DND-41 (cell line): ENCODE measurements at regions not wholly inside any gene's neighbourhood (a gene's known extent, or its start where the extent isn't known, plus 50 kb on each side); places are given as distances from the start of the nearest gene placed in this dataset.
A peak's percentile ranks its signal among the peaks of the same experiment; 100 is the strongest.

Experiments
- ATAC-seq: fragments of 200-7000 bp; cut with Tn5 transposase; 3 replicates; pipeline ENCODE4 v1.9.1; 2021; ENCODE audit warnings: low read depth; ENCODE audit not compliant: insufficient read depth
- DNase-seq: peaks from one replicate; pipeline ENCODE4 v3.0.0-alpha.2; 2020
- H2AFZ ChIP-seq: 2 replicates; pipeline ENCODE4 v1.6.0; 2012; ENCODE audit warnings: low read depth, low read length
- H3K27ac ChIP-seq: 2 replicates; pipeline ENCODE4 v1.5.1; 2012; ENCODE audit warnings: low read length, inconsistent platforms
- H3K27me3 ChIP-seq: fragments of 200-600 bp; sonication (generic); 2 replicates; pipeline ENCODE4 v1.6.0; 2012; ENCODE audit warnings: low read length, mild to moderate bottlenecking, inconsistent platforms; ENCODE audit not compliant: insufficient read depth, poor library complexity
- H3K36me3 ChIP-seq: 2 replicates; pipeline ENCODE4 v1.5.1; 2012; ENCODE audit warnings: low read length, inconsistent platforms; ENCODE audit not compliant: insufficient read depth
- H3K4me1 ChIP-seq: 2 replicates; pipeline ENCODE4 v1.5.1; 2012; ENCODE audit warnings: mild to moderate bottlenecking, low read length; ENCODE audit not compliant: insufficient read depth
- H3K4me2 ChIP-seq: 2 replicates; pipeline ENCODE4 v1.6.0; 2012; ENCODE audit warnings: mild to moderate bottlenecking, moderate library complexity, low read length, inconsistent platforms; ENCODE audit not compliant: insufficient read depth
- H3K4me3 ChIP-seq, 2 experiments: fragments of 200-600 bp in 1 of 2; shearing (Covaris generic) in 1 of 2; 2 replicates each; pipeline ENCODE4 v1.5.1; 2012 to 2016; ENCODE audit warnings: inconsistent platforms in 2 of 2, low read length in 2 of 2, mild to moderate bottlenecking in 2 of 2, low read depth in 1 of 2, moderate library complexity in 1 of 2
- H3K79me2 ChIP-seq: 2 replicates; pipeline ENCODE4 v1.6.0; 2012; ENCODE audit warnings: low read length, inconsistent platforms; ENCODE audit not compliant: insufficient read depth
- H3K9ac ChIP-seq: 2 replicates; pipeline ENCODE4 v1.6.0; 2012; ENCODE audit warnings: low read depth, mild to moderate bottlenecking, inconsistent platforms, low read length, moderate library complexity
- H3K9me3 ChIP-seq: 2 replicates; pipeline ENCODE4 v1.5.1; 2012; ENCODE audit warnings: low read length, moderate library complexity, mild to moderate bottlenecking, inconsistent platforms; ENCODE audit not compliant: insufficient read depth, severe bottlenecking
- H4K20me1 ChIP-seq: 2 replicates; pipeline ENCODE4 v1.6.0; 2012; ENCODE audit warnings: low read length; ENCODE audit not compliant: insufficient read depth
- EZH2 ChIP-seq: IDR thresholded peaks from 3 replicates; pipeline ENCODE4 v1.6.1; 2012; ENCODE audit warnings: borderline replicate concordance, low read depth, mild to moderate bottlenecking, moderate library complexity, low read length, inconsistent platforms; ENCODE audit not compliant: severe bottlenecking
- TF ChIP-seq, protein P1 (sequence below): IDR thresholded peaks from 2 replicates; pipeline ENCODE4 v1.5.1; 2012; ENCODE audit warnings: borderline replicate concordance, low read length, moderate library complexity, mild to moderate bottlenecking; ENCODE audit not compliant: poor library complexity, severe bottlenecking; ENCODE audit errors: extremely low read depth

DNA sequence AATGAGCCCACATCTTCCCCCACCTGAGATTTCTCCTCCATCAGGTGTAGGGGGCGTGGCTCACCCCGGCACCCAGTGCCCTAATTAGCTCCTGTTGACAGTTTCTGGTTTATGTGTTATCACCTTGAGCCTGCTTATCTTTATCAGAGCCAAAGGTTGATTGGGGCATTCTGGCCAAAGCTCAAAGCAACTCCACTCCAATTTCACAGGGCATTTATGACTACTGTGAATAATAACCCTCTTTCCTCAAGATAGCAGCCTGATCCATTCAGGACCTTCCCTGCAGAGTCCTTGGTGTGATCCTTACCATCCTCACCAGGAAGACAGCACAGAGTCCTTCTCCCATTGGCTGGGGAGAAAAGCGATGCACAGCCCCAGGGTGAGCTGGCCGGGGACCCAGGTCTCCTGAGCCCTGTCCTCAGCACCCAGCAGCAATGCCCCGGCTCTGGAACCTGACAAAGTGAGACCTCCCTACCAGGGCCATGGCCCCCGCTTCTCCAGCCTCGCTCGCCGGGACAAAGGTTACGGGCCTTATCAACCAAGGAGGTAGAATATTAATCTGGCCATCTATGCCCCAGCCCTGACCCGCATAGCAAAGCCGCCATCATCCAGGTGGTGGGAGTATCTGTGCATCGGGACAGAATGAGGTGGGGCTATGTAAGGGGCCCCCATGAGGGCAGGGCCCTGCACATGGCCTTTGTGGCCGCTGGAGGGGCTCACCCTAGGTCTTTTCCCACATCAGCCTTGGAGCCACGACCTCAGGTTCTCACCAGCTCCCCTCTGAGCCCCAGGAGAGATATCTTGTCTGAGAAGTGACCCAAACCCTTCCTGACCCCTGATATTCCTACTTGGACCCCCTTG lies 64.5 kb downstream of the ZFP36L2 start:
- H3K27ac ChIP-seq, result peak overlapping the region; percentile 41; the same call in 1 of the 2 replicates
- no peak overlapping the region for H3K4me2 ChIP-seq
- H4K20me1 ChIP-seq, result no peaks in the 10 kb centered on the region
- no peaks in the 10 kb centered on the region for H3K79me2 ChIP-seq
- no peak for ATAC-seq
- no peak overlapping the region for H2AFZ ChIP-seq
- no peaks in the 10 kb centered on the region for H3K27me3 ChIP-seq
- TF ChIP-seq, protein P1, sequence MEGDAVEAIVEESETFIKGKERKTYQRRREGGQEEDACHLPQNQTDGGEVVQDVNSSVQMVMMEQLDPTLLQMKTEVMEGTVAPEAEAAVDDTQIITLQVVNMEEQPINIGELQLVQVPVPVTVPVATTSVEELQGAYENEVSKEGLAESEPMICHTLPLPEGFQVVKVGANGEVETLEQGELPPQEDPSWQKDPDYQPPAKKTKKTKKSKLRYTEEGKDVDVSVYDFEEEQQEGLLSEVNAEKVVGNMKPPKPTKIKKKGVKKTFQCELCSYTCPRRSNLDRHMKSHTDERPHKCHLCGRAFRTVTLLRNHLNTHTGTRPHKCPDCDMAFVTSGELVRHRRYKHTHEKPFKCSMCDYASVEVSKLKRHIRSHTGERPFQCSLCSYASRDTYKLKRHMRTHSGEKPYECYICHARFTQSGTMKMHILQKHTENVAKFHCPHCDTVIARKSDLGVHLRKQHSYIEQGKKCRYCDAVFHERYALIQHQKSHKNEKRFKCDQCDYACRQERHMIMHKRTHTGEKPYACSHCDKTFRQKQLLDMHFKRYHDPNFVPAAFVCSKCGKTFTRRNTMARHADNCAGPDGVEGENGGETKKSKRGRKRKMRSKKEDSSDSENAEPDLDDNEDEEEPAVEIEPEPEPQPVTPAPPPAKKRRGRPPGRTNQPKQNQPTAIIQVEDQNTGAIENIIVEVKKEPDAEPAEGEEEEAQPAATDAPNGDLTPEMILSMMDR, result no peak
- no peak for TF ChIP-seq EZH2
- H3K9me3 ChIP-seq, result no peaks in the 10 kb centered on the region
- no peak overlapping the region for H3K4me3 ChIP-seq
- no peak overlapping the region for H3K9ac ChIP-seq
- H3K36me3 ChIP-seq, result no peaks in the 10 kb centered on the region
- peaks cover 53% of the 10 kb centered on the region for H3K4me1 ChIP-seq
- no peak for DNase-seq

DNA sequence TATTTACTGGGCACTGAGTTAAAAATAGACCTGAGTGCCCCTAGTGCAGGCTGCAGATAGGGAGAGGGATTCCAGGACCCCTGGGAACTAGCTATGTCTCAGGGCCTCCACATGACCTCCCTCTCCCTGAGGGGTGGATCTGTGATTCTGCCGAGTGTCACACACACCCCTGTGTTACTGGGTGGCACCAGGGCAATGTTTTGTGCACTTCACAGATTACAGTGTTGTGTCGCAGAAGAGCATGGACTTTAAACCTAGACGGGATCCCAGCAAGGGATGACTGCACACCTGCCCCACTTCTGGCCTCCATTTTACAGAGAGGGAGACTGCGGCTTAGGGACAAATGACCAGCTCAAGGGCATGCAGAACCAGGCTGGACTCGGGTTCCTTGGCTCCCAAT lies 65.6 kb downstream of the ZFP36L2 start:
- no peaks in the 10 kb centered on the region for H3K36me3 ChIP-seq
- peak overlapping the region; percentile 97 for H3K27ac ChIP-seq
- no peaks in the 10 kb centered on the region for H3K9me3 ChIP-seq
- no peak for DNase-seq
- no peak for ATAC-seq
- H4K20me1 ChIP-seq, result no peaks in the 10 kb centered on the region
- peaks cover 51% of the 10 kb centered on the region for H3K4me1 ChIP-seq
- H2AFZ ChIP-seq, result no peak overlapping the region
- no peaks in the 10 kb centered on the region for H3K27me3 ChIP-seq
- no peaks in the 10 kb centered on the region for H3K79me2 ChIP-seq
- peak overlapping the region; percentile 61; the same call in 1 of the 2 replicates for H3K9ac ChIP-seq
- H3K4me3 ChIP-seq, result no peak overlapping the region
- no peak overlapping the region for H3K4me2 ChIP-seq
- TF ChIP-seq, protein P1, result no peak
- TF ChIP-seq EZH2, result no peak

DNA sequence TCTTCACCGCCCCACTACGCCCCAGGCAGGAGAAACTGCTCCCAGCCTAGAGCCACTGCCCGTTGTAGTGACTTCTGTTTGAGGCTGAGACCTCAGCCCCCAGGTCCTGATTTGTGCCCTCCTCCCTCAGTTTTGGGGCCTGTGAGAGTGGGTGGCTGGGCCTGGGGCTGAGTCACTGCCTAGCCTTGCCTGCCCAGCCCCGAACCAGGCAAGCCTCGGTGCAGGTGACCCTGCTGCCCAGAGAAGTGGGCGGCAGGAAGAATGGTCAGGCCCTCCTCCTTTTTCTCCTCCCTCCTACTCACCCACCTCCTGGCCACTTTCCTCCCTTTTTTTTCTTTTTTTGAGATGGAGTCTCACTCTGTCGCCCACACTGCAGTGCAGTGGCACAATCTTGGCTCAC lies 66.6 kb downstream of the ZFP36L2 start:
- no peak for DNase-seq
- no peak for TF ChIP-seq EZH2
- TF ChIP-seq, protein P1, result no peak
- H3K4me2 ChIP-seq, result peak overlapping the region; percentile 56
- H4K20me1 ChIP-seq, result no peaks in the 10 kb centered on the region
- H3K79me2 ChIP-seq, result no peaks in the 10 kb centered on the region
- peak overlapping the region; percentile 97 for H3K27ac ChIP-seq
- H3K9me3 ChIP-seq, result no peaks in the 10 kb centered on the region
- peak overlapping the region in 1 of 2 experiments; percentile 45; a peak in 1 of 4 replicates for H3K4me3 ChIP-seq
- no peaks in the 10 kb centered on the region for H3K27me3 ChIP-seq
- no peak for ATAC-seq
- 0 out of 2 replicates have a peak overlapping the region, but pooled peaks have one; percentile 19 for H2AFZ ChIP-seq
- H3K9ac ChIP-seq, result peak overlapping the region; percentile 61
- H3K4me1 ChIP-seq, result peaks cover 43% of the 10 kb centered on the region
- no peaks in the 10 kb centered on the region for H3K36me3 ChIP-seq
